Neural progenitor cell (in vitro differentiated cells): ENCODE measurements at regions not wholly inside any gene's neighbourhood (a gene's known extent, or its start where the extent isn't known, plus 50 kb on each side); places are given as distances from the start of the nearest gene placed in this dataset.

Experiments
- CTCF ChIP-seq: fragments of 200-600 bp; sonication (generic); IDR thresholded peaks from 2 replicates; pipeline ENCODE4 v1.5.1; 2017; ENCODE audit warnings: antibody characterized with exemption, mild to moderate bottlenecking
- EZH2 ChIP-seq: fragments of 200-600 bp; sonication (generic); IDR thresholded peaks from 2 replicates; pipeline ENCODE4 v1.6.1; 2017; ENCODE audit warnings: antibody characterized with exemption, mild to moderate bottlenecking, moderate library complexity
- EZH2phosphoT487 ChIP-seq: fragments of 200-600 bp; sonication (generic); IDR thresholded peaks from 2 replicates; pipeline ENCODE4 v1.6.1; 2017; ENCODE audit warnings: antibody characterized with exemption

- TF ChIP-seq CTCF (no peak), EZH2 (no peak), EZH2phosphoT487 (no peak)
Observed at GRCh38 chr3:124200407-124200806, 208.5 kb upstream of the ROPN1 start.
